ENCODE measurements at regions not wholly inside any gene's neighbourhood (a gene's known extent, or its start where the extent isn't known, plus 50 kb on each side); places are given as distances from the start of the nearest gene placed in this dataset.
"Not testable (repeated sequence)": the region's sequence is repeated elsewhere in the genome, so short reads cannot be mapped to it uniquely, and the experiment has no call there.

- not testable (repeated sequence) for TF ChIP-seq CTCF (IDR thresholded peaks at IDR 0.05; ENCODE audit: low read depth, low read length); MAX (IDR thresholded peaks at IDR 0.05; ENCODE audit: low read depth, low read length); POLR2A (IDR thresholded peaks at IDR 0.05; ENCODE audit: extremely low read depth, insufficient read length); MYC (IDR thresholded peaks at IDR 0.05; ENCODE audit: low read depth, low read length)
Observed at GRCh38 chr1:149279512-149279911, 176.2 kb upstream of the NBPF9 start.
